Astrocyte of the cerebellum (primary cell): ENCODE measurements at regions not wholly inside any gene's neighbourhood (a gene's known extent, or its start where the extent isn't known, plus 50 kb on each side); places are given as distances from the start of the nearest gene placed in this dataset.
"Not testable (repeated sequence)": the region's sequence is repeated elsewhere in the genome, so short reads cannot be mapped to it uniquely, and the experiment has no call there.

ENCODE experiments used
- DNase-seq: peaks from one replicate; pipeline ENCODE4 v3.0.0-alpha.2; 2011; ENCODE audit warnings: low read depth
- H3K4me3 ChIP-seq: 2 replicates; pipeline ENCODE4 v1.5.1; 2011; ENCODE audit warnings: mild to moderate bottlenecking, low read depth, low read length, moderate library complexity
- CTCF ChIP-seq: IDR thresholded peaks from 2 replicates; pipeline ENCODE4 v1.5.1; 2012; ENCODE audit warnings: low read length, low read depth, moderate library complexity, mild to moderate bottlenecking; ENCODE audit errors: missing control alignments
- in situ Hi-C: cut with HindIII; loops from 2 replicates; pipeline ENCODE4 v1.10.0; 2017; ENCODE audit warnings: low sequenced_read_pairs

GRCh38 chr5:57002959-57003485, 51.1 kb upstream of the MIER3 start:
- in situ Hi-C loops, result no loop called here
- no peak overlapping the region for H3K4me3 ChIP-seq
- no peak for DNase-seq
- TF ChIP-seq CTCF, result no peak

GRCh38 chr5:57003566-57003965, 51.6 kb upstream of the MIER3 start:
- DNase-seq, H3K4me3 ChIP-seq, in situ Hi-C loops: not testable (repeated sequence)

GRCh38 chr5:57004800-57005199, 52.9 kb upstream of the MIER3 start:
- no peak overlapping the region for H3K4me3 ChIP-seq
- in situ Hi-C loops, result no loop called here
- DNase-seq, result no peak
- no peak for TF ChIP-seq CTCF

- no peak overlapping the region for H3K4me3 ChIP-seq
- in situ Hi-C loops, result no loop called here
- no peak for DNase-seq
- TF ChIP-seq CTCF, result no peak
These were observed 55.4 kb upstream of the MIER3 start for GRCh38 chr5:57007344-57007743.

- no peak overlapping the region for H3K4me3 ChIP-seq
- in situ Hi-C loops, result no loop called here
- TF ChIP-seq CTCF, result no peak
- no peak for DNase-seq
These were observed 57.9 kb upstream of the MIER3 start for GRCh38 chr5:57009811-57010210.

GRCh38 chr5:57010786-57011185, 58.9 kb upstream of the MIER3 start:
- H3K4me3 ChIP-seq, result no peak overlapping the region
- in situ Hi-C loops, result no loop called here
- no peak for TF ChIP-seq CTCF
- DNase-seq, result no peak

- DNase-seq, result no peak
- no peak for TF ChIP-seq CTCF
- no peak overlapping the region for H3K4me3 ChIP-seq
- in situ Hi-C loops, result no loop called here
These were observed 60.6 kb upstream of the MIER3 start for GRCh38 chr5:57012511-57012910.
